ENCODE measurements at regions not wholly inside any gene's neighbourhood (a gene's known extent, or its start where the extent isn't known, plus 50 kb on each side); places are given as distances from the start of the nearest gene placed in this dataset.

- no peak for TF ChIP-seq CTCF (IDR thresholded peaks at IDR 0.05)
- TF ChIP-seq POLR2A (IDR thresholded peaks at IDR 0.05): no peak
Measured at GRCh38 chr2:207471261-207471660, 58.5 kb upstream of the CREB1 start.

Measured in adrenal gland (tissue), 5 donors.